NCI-H2196 treated with DMSO at 0.1 percent for 48 hours (cell line): ENCODE measurements at regions not wholly inside any gene's neighbourhood (a gene's known extent, or its start where the extent isn't known, plus 50 kb on each side); places are given as distances from the start of the nearest gene placed in this dataset.

ENCODE experiments used
- DNase-seq: peaks from one replicate; lab custom pipeline; 2025; ENCODE audit not compliant: unreplicated experiment; lab: John Stamatoyannopoulos, UW

DNA sequence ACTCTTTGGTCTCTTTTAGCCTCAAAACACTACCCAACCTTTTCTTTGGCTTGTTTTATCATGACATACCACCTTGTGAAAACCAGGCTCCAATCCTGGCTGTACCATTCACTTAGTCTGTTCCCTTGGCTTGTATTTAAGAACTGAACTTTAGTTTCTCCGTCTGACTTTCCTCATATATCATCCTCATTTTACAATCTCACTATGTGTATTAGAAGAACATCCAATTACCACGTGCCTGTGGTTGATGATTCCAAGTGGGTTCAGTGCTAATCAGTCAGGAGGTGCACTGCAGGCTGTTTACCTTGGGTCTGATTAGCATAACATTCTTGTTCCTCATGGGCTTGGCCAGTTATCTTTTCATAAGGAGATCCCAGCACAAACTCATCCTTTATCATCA is 144.8 kb upstream of the KLF14 start:
- DNase-seq = no peak

DNA sequence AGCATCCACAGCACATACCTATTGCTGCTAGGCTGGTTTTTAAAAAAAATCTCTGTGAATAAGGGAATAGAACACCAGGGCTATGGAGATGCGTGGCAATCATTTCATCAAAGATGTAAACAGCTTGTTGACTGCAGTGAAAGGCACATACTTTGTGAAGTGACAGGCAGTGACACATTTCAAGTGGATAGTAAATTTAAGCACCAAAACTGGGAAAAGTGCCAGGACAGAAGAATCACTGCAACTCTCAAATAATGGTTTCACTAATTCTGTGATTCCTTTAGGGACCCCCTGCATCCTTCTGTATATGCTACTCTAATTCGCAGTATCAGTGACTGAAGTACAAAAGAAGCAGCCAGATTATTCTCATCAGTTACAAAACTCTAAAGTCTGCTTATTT is 145.2 kb upstream of the KLF14 start:
- DNase-seq = no peak

DNA sequence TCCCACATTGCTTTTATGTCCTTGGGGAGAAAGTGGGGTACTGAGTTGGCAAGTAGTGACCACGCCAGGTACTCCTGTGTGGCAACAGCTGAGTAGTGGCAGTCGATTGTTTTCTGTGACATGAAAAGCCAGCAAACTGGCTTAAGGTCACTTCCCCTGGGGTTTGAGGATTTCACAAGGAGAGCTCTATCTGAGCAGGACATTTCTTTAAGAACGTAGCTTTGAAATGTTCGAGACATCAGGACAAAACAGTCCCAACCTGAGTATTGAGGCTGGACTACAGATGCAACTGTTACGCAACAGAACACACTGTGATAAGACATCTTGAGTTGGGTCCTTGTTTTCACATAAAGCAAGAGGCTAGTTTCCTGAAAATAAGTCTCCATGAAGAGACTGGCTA is 146.7 kb upstream of the KLF14 start:
- no peak for DNase-seq

DNA sequence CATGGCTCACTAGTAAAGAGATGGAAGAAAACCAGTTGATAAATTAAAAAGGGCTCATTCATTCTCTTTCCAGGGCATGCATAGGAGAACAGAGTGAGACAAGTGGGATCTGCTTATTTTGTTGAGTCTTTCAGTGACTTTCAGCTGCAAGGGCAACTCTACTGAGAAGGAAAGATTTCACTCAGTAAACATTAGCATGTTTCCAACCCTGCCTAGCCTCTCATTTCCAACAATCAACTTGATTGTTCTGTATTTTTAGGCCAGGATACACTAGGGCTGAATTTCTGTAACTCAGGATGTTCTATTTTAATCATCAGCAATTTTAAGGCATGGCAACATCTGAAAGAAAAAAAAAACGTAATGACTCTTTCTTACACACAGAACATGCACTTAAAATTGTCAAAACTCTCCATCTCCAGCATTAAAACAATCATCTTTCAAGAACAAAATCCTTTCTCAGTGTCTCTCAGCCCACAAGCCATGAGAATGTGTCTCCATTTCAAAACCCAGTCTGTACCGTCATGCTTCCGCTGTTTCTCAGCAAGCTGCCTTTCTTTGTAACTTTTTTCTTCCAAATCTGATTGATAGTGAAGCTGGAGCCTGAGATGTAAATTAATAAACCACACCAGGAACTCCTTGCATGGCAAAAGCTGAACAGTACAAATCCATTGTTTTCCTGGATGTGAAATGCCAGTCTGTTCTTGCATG is 147.2 kb upstream of the KLF14 start:
- DNase-seq = no peak

DNA sequence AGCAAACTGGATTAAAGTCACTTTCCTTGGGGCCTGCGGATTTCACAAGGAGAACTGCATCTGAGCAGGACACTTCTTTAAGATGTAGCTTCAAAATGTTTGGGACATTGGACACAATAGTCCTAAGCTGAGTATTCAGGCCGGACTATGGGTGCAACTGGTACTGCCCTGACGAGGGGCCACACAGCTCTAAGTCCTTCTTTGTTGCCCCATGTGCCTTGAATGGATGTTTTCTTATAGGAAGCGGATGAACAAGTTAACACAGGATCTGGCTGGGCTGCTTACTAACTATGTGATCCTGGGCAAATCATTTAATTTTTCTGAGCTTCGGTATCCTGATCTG is 147.8 kb upstream of the KLF14 start:
- no peak for DNase-seq

DNA sequence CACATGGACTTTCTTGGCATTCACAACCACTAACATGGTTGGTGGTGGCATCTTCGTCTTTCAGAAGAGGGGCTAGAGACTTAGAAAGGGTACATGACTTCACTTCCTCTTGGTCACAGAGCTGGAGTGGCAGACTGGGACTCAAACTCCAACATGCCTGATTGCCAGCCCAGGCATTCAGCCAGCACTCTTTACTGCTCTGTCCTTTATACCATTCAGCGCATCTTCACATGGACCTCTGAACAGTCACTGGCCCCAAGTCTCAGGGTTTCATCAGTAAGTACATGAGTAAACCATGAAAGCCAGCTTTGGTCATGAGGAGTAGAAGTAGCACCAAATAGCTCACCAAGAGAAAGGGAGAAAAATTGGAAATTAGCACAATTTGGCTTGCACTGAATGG is 148.4 kb upstream of the KLF14 start:
- no peak for DNase-seq

DNA sequence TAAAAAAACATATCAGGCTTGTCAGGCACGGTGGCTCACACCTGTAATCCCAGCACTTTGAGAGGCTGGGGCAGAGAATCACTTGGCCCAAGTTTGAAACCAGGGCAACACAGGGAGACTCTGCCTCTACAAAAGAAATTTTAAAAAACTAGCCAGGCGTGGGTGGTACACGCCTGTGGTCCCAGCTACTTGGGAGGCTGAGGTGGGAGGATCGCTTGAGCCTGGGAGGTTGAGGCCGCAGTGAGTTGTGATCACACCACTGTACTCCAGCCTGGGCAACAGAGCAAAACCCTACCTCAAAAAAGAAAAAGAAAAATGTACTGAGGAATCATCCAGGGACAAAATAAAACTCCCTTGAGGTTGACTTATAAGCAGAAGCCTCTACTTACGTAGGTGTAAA is 149.9 kb upstream of the KLF14 start:
- no peak for DNase-seq

DNA sequence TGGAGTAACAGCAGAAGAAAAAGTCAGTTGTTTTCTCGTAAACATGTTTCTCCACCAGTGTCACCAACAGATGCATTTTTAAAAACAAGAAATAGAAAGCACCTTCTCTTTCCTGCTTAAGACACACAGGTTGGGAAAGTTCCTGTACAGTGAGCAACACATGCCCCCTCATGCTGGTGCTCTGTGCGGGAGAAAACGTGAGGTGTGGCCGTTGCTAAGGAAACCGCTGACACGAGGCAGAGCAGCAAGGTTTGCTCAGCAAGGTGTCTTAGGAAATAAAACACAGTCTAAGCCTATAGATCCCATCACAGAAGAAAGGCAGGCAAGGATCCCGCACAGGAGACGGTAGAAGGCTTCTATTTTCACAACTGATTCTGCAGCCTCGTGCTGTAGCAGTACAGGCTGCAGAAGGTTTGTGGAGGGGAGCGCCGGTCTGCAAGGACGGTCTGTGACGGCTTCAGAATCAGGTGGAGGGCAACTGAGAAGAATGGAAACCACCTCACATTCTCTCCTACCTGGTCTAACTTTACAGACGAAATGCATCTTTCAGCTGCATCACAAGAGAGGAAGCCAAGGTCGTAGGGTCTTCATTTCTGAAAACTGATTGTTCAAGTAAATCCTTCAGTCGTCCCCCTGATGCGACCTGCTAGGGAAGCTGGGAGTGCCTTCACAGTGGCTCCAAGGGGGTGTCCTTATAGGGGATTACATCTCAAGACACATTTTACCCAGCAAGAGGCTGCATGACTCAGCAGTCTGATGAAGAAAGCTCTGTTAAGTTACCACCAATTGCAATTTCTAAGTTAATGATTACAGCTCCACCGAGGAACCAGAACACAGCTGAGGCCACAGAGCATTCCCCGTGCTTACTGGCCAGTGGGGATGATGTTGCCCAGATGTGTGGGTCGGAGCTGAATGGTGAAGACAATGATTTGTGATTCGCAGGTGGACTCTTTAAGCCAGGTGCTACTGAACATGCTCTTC is 150.7 kb upstream of the KLF14 start:
- DNase-seq = no peak

DNA sequence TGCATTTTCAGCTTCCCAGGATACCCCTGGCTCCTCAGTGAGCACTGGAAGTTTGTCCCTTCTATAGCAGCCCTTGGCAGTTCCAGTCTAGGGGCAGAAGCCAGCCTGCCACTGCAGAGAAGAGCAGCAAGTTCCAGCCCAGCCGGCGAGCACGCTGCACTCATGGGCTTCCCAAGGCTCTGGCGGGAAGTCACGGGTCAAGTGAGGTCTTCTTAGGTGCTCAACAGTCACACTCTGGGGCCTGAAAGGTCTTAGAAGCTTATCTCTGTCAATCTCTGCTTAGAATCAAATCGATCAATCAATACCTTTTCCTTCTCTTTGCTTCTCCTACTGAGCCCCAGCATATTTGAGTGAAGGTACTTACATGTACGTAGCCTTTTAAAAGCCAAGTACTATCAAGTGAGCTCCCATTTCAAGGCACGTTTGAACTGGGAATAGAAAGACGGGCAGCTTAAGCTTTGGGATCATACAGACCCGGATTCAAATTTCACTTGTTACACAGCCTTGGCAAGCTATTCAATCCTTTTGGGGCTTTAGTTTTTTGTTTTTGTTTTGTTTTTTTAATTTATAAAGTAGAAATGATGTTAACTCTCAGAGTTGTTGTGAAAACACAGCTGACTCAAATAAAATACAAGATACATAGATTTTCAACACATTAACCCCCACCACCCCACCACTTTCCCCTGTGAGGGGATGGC is 152.6 kb upstream of the KLF14 start:
- DNase-seq = no peak

DNA sequence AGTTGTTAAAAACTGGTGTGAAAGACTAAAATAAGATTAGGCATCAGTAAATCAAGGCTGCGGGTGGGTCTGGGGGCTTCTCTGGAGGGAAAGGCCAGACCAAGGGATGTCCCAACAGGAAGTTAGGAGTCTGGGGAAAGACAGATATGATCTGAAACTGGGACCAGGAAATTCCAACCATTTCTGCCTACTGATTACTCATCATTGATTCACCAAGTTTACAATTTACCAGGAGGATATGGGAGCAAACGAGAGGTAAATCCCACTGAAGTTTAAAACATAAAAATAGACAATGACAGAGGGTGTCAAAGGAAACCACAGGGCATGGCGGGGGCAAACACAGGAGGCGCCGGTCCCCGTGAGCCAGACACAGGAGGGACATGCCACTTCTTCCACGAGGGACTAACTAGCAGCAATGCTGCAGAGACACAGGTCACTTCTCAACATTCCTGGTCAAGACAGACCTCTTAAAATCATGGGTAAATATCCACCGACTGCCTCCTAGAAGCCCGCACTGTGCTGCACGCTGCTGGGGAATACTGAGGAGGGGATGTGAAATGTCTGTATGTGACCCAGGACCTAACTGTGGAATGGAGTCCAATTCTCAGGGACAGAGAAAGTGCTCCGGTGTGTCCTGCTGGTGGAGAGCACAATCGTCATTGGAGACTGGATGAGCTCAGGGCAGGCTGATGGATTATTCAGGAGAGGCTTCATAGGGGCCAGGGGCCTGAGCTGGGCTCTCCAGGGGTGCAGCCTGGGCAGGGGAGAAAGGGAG is 153.4 kb upstream of the KLF14 start:
- DNase-seq = no peak

DNA sequence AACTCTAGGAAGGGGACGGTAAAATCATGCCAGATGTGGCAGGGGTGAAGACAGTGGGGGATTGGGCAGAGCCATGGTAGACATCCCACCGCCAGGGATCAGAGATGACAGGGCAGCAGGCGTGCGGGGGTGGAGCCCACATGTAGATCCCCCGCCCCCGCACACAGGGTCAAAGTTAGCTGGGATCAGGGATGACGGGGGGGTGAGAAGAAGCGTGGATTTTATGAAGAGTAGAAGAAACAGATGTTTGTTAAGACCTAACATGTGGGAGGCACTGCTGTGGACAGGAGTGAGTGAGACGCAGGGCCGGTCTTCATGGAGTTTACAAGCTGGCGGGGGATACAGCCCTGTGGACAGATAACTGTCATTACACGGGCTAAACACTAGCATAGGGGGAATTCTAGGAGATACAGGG is 154.0 kb upstream of the KLF14 start:
- DNase-seq = no peak

DNA sequence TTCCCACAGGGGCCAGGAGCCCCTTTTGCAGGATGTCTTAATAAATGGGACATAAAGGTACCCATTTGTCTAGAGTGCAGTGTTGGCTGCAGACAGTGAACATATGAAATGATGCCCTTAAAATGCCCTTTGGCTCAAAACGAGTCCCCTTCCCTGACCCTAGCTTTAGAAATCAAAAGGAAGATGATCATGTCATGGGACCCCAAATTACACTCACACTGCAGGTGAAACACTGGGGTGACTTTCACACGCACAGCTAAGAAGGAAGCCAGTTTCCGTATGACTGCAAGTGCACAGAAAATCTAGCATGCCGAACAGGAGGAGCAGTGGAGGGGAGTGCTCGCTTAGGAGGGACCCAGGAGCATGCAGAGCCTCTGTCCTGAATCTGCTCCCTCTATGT is 154.5 kb upstream of the KLF14 start:
- no peak for DNase-seq

DNA sequence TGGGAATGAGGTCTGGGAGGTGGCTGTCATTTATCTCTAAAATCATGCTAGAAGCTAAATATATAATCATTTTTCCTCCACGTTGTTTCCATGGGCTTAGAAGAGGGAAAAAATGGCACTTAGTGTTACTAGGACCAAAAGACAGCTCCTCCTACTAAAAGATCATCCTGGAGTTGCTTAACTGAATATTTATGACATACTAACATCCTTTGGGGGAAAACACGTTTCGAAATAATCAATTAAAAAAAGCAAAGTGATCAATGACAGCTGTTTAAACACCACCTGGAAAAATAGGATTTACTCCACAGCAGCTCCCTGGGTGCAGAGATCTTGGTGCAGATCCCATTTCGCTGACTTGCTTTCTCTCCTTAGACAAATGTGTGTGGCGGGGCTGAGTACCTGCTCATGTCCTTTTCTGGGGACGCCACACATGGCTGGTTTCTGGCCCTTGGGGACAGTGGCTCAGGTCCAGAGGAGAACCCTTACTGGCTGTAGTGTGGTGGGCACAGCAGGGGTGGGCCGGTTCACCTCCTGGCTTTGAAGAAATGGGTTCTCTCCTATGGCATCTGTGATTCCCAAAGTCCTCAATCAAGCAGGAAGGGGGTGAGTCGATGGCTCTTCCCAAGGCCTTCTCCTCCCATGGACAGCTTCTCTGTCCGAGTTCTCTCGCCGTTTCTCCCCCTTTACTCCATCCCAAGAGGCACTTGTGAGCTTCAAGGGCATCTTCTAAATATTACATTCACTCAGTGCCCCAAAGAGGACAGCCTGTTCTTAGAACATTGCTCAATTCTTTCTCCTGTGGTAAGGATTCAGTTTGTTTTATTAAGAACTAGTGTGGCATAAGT is 156.4 kb upstream of the KLF14 start:
- DNase-seq = no peak

DNA sequence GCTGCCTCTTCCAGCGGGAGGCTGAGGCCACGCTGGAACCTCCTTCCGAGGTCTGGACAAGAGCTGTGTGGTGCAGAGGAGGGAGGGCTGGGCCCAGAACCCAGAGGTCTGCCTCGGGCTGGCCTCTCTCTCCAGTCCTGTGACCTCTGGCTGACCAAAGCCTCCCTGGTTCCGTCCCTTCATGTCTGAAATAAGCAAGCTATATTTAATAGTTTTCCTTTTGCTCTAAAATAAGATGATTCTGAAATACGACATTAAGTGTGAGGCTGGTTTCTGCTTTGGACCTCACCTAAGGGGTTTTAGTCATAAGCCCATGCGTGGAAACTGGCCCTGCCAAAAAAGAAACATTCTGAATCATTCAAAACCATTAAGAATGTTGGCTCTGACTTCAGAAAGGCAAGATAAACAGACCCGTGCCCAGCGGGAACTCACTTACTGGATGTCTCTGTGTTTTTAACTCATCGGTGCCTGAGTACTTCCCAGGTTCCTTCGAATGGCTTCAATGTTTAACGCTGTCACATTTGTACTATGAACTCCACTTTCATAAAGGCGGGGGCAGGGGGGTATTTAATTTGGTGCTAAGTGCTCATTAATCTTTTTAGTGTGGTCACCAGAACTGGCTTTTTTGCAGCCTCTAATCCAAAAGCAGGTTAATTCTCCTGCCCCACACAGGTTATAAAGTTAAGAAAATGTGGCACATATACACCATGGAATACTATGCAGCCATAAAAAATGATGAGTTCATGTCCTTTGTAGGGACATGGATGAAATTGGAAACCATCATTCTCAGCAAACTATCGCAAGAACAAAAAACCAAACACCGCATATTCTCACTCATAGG is 157.5 kb upstream of the KLF14 start:
- no peak for DNase-seq

DNA sequence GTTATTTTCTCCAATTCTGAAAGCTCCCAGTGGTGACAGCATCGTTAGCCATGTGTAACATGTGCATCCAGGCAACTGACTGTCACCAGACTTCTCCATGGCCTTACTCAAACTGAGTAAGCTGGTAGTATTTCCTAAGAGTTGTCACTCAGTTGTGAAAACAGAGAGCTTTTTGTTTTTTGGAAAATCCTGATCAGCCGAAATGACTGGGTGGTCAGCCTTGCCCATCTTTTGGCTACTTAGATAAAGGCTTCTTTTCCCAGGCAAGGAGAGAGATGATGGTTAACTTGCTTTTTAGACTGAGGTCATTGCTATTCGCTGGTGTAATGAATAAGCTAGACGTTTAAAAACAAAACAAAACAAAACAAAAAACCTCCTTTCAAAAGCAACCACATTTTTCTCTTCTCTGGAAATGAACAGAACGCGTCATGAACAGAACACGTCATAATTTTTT is 159.5 kb upstream of the KLF14 start:
- no peak for DNase-seq

DNA sequence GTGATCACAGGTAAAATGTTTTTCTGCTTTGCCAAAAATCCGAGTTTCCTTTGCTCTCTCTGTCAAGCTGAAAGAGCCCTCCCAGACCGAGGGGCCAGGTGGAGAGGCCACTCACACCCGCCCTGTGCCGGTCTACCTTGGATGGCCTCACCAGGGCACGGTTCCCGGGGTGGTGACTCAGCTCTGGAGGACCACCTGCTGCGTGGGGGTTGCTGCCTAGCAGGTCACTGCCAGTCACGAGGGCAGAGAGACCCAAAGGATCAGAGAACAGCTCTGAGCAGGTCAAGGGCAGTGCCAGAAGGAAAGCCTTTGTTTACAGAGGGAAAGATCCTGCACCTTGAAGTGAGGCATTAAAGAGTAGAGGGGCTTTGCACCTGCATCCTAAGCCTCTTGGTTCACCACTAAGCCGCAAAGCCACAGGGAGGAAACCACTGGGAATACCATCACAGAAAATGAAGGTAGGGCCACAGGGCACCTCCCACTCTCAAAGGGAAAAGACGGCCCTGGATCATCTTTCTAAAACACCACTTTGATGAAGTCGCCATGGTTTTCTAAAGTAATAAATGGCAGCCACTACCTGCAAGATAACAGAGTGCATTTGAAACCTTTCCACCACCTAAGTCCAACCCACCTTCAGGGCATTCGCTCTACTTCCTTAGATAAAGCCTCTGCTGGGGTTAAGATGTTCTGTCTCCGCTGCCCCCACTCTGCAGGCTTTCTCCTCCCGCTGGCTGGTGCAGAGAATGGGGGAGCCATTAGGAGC is 160.3 kb upstream of the KLF14 start:
- DNase-seq = no peak

DNA sequence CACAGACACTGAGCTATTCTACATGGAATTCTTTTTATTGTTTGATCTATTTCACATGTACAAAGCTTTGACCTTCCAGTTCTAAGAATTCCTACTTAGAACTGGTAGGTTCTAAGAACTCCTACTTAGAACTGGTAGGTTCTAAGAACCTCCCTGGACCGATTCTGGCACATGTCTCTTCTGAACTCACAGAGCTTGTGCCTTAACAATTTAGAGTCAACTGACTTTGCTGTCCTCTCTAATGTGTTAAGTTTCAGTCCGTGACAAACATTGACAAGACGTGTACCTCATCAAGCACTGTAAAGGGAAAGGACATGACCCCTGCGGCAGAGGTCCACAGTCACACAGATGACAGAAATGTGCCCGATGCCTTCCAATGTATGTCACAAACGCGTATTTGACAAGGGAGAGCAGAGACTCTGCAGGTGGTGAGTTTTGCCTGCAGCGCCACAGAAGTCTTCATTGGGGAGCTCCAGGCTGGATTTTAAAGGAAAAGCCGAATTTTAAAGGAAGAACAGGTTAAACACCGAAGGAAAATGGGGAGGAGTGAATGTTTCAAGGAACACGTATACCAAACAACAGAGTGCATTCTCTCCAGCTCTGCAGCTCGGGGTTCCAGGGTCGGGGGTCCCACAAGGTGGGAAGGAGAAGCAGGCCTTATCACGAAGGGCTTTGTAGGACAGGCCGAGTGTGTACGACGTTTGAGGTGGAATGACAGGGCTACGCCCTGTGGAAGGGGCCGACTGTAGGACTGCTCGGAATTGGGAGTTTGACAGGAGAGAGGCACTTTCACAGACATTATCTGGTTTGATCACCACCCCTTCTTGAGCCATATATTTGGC is 161.1 kb upstream of the KLF14 start:
- DNase-seq = no peak
